ENCODE measurements at regions not wholly inside any gene's neighbourhood (a gene's known extent, or its start where the extent isn't known, plus 50 kb on each side); places are given as distances from the start of the nearest gene placed in this dataset.
"Not testable (repeated sequence)": the region's sequence is repeated elsewhere in the genome, so short reads cannot be mapped to it uniquely, and the experiment has no call there.

DNA sequence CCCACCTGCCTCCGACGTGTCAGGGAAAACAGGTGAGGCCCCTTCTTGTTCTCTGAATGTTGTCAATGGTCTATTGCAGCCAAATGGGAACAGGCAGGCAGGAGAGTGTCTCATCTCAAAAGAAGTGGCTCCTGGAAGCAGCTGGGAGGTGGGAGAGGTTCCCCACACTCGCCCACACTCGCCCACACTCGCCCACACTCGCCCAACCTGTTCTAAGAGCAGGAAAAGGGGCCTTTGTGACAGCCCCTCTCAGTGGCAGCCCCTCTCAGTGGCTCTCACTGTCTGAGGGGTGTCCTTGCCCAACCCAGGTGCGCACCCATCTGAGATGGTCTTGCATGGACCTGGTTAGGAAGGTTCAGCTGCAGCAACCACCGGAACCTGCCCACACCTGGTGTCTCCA is 162.2 kb downstream of the LMLN start:
- TF ChIP-seq CTCF, EZH2phosphoT487 (IDR thresholded peaks at IDR 0.05): not testable (repeated sequence)

Data from neural progenitor cell (in vitro differentiated cells).